Superior temporal gyrus (tissue), 1 donor: ENCODE measurements at regions not wholly inside any gene's neighbourhood (a gene's known extent, or its start where the extent isn't known, plus 50 kb on each side); places are given as distances from the start of the nearest gene placed in this dataset.

Experiments
- DNase-seq: peaks from one replicate; pipeline ENCODE4 v3.0.0-alpha.2; 2016; ENCODE audit errors: extremely low spot score

DNA sequence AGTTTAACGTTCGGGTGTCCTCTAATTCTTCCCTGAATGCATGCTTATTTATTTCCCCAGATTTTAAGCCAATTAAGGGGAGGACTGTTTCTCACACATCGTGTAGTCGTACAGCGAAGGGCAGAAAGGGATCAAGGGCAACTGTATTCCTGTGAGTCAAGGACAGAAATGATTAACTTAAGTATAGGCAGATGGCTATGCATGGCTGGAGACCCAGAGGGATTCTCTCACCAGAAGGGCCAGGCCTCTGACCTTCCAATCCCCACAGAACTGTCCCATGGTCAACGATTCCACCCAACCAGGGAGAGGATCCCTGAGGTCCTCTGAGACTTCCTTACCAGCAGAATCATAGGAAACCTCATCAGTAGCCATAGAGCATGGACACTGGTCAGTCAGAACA lies 161.8 kb upstream of the MAP1B start:
- DNase-seq, result no peak

GRCh38 chr5:71946343-71947030 lies 160.8 kb upstream of the MAP1B start:
- DNase-seq, result no peak

GRCh38 chr5:71948206-71948605 lies 159.1 kb upstream of the MAP1B start:
- no peak for DNase-seq

DNA sequence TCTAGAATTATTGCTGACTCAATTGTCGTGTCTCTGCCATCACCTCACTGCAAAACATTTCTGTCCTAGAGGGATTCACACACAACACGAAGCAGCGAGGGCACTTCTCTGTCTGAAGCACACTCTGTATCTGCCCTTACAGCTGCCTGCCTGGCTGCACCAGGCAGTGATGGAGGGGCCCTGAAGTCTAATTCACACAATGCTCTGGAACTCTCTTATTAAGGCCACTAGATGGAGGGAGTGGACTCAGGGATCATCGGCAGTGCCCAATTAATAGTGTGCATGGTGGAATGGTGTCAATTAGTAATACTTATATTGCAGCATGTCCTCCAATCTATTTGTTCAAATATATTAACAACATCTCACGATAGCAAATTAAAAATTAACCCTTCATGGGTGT lies 157.5 kb upstream of the MAP1B start:
- DNase-seq, result no peak

GRCh38 chr5:71953866-71954265 lies 153.4 kb upstream of the MAP1B start:
- no peak for DNase-seq

GRCh38 chr5:71954329-71954728 lies 152.9 kb upstream of the MAP1B start:
- no peak for DNase-seq

- DNase-seq, result no peak
Measured at GRCh38 chr5:71955723-71956122, 151.6 kb upstream of the MAP1B start.

DNA sequence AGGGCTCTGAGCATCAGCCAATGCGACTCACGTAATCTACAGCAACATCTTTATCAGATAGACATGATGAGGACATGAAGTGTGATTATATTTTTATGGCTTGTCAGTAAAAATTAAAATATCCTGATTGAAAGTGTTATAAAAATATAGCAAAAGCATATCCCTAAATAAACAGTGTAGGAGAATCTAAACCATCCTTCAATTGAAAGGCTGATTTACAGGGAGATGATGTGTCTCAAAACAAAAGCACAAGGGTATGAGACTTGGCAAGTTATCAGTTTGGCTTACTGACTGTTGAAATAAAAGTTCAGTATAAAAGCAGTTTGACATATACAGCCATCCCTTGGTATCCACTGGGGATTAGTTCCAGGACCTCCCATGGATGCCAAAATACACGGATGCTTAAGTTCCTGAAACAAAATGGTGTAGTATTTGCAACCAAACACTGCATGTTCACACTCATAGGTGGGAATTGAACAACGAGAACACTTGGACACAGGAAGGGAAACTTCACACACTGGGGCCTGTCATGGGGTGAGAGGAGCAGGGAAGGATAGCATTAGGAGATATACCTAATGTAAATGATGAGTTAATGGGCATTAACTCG lies 149.9 kb upstream of the MAP1B start:
- no peak for DNase-seq

GRCh38 chr5:71960195-71960594 lies 147.1 kb upstream of the MAP1B start:
- DNase-seq, result no peak

GRCh38 chr5:71961786-71962185 lies 145.5 kb upstream of the MAP1B start:
- DNase-seq, result no peak

DNA sequence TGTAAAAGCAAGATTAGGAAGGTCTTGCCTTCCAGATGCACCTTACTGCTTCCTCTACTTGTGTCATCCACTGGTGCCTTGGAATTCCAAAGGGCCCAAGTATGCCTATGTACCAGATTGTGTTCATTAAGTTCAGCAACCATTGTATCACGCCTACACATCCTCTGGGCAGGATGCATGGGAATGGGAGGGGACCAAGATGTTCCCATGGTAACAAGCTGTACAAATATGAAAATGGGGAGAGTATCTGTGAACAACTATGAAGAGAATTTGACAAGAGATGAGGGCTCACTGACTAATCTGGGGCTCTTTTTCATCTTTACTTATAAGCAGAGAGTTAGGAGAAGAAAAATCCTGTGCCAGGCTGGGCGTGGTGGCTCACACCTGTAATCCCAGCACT lies 137.8 kb upstream of the MAP1B start:
- no peak for DNase-seq

DNA sequence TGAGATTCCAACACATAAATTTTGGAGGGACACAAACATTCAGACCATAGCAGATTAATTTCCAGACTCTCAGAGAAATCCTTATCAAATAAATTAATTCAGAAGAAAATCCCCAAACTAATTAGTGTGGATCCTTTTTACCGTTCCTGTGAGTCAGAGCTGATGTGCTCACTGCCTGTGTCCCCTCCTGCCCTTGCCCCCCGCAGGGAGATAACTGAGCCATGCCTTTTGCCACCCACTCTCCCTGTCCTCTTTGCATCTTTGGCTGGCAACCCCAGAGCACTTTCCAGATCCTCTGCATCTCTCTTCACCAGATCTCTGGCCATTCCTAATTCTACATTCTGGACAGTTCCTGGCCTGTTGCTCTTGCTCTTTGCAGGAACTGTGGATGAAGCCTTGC lies 135.4 kb upstream of the MAP1B start:
- no peak for DNase-seq

DNA sequence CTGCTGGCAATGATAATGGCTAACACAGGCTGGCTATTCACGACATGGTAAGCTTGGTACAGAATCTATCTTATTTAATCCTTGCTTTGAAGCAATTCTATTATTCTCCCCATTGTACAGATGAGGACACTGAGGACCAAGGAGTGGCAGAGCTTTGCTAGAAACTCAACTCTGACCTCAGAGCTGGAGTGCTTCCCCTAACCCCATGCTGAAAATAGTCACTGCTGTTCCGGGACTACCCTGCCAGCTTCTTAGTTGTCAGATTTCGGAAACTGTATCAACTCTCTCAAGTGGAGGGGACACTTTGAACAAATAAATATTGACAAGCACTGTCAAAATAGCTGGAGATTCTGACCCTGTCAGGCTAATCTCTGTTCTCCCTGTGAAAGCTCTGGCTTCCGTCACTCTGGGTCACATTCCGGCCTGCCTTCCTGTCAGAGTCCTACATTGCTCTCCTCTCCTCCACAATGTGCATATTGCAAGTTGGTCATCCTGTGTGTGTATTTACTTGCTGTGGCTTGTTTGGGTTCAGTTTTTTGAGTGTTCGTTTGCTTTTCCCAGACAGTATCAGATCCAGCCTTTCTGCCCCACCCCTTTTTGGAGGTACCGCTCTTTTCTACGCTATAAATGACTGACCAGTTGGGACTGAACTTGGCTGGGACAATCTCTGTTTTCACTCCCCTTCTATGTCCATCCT lies 134.3 kb upstream of the MAP1B start:
- no peak for DNase-seq

- DNase-seq, result no peak
Measured at GRCh38 chr5:71973563-71973962, 133.7 kb upstream of the MAP1B start.

DNA sequence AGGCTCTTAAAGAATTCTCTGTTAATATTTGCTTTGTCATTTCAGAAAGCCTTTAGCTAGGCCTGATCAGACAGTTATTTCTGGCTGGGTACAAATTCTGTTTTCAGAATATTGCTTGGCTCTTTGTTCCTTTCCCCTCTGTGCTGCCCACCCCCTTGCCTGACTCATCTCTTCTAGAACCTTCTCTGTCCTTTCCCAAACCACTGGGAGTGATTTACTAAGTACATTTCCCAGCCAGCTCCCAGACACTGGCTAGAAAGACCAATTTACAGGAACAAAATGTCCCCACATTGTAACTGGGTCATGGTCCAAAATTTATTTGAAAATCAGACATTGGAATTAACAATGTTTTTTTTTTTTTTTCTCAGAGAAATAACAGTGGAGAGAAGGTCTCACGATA lies 133.1 kb upstream of the MAP1B start:
- DNase-seq, result no peak

DNA sequence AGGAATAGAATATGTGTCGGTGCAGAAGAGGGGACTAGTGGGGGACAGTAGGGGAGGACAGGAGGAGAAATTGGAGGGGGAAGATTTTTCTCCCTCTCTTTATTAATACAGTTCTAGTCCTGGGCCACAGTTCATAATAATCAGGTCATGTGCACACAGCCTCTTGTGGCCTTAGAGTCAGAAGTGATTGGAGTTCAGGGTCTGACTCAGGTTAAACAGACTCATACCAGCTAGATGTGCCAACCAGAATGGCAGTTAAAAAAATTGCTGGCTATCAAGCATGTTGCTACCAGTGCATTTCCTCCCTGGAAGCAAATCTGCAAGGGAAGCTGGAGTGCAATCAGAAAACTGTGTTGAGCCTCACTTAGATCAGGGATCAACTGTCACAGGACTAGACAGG lies 132.7 kb upstream of the MAP1B start:
- DNase-seq, result no peak

GRCh38 chr5:71976449-71976848 lies 130.8 kb upstream of the MAP1B start:
- no peak for DNase-seq

DNA sequence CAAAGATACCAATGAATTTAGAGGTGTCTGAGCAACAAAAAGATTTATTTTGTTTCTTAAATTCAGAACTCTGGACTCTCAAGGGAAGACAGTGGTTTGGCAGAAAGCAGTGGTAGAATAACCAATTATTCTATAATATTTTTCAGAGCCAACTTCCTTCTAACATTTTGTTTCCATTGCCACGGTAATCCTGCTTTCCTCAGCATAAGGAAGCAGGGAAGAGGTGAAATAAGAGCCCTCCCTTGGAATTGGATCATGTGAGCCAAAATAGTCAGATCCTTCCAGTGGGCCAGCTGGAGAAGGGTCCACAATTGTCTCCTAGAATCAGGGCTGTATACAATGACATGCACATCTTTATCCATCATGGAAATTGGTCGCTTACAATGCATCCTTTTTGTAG lies 130.0 kb upstream of the MAP1B start:
- DNase-seq, result no peak

GRCh38 chr5:71978216-71978615 lies 129.1 kb upstream of the MAP1B start:
- DNase-seq, result no peak

DNA sequence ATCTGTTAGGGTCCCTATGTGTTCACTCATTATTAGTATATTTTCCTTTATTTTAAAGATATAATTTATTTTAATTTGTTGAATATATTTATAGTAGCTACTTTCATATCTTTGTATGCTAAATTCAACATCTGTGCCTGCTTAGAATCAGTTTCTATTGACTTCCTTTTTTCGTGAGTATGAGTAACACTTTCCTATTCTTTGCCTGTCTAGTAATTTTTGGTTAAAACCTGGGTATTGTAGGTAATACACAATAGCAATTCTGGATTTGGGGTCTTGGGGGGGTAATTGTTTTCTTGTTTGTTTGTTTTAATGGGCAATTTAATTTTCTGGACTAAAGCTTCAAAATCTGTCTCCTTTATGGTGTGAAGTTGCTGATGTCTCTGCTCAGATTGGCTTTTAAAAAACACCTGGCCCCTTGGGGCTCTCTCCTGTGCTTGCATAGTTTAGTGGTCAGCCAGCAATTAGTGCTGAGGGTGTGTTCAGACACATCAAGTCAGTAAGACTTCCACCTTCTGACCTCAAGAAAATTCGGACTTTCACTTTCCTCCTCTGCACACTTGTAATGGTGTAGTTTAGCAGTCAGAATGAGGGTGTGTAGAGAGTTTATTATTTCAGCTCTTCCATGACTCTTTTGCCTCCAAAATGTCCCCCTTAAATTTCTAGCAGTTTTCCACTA lies 124.4 kb upstream of the MAP1B start:
- no peak for DNase-seq

GRCh38 chr5:71986101-71986500 lies 121.2 kb upstream of the MAP1B start:
- DNase-seq, result no peak

- DNase-seq, result no peak
Measured at GRCh38 chr5:71988808-71989207, 118.5 kb upstream of the MAP1B start.

DNA sequence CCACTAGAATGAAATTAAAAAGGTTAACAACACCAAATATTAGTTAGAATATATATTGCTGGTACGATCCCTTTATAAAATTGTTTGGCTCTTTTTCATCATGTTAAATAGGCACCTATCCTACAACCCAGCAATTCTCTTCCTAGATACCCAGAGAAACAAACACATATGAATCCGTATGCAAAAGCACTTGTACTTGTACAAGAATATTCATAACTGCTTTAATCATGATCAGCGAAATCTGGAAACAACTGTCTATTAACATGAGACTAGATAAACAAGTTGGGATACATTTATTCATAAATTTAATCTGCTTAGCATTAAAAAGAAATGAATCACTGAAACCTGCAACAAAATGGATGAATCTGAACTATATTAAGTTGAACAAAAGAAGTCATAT lies 113.7 kb upstream of the MAP1B start:
- no peak for DNase-seq
